H1 (cell line): ENCODE measurements at regions not wholly inside any gene's neighbourhood (a gene's known extent, or its start where the extent isn't known, plus 50 kb on each side); places are given as distances from the start of the nearest gene placed in this dataset.

Source experiments
- CTCF ChIA-PET: fragments of 300-600 bp; sonication (Branson Sonifier 250); formaldehyde crosslinking; loops from one replicate; lab custom pipeline; 2021; ENCODE audit not compliant: partially characterized antibody; lab: Charles Lee
- POLR2A ChIA-PET: fragments of 300-600 bp; sonication (Branson Sonifier 250); formaldehyde crosslinking; loops from one replicate; lab custom pipeline; 2021; ENCODE audit warnings: inconsistent platforms; ENCODE audit not compliant: partially characterized antibody; lab: Charles Lee
- DNase-seq, 2 experiments: peaks; one replicate each; pipeline versions ENCODE4 v3.0.0 to v3.0.0-alpha.2; 2010 to 2022; ENCODE audit warnings: low spot score in 2 of 2, low read depth in 1 of 2, mixed read lengths in 1 of 2
- FAIRE-seq: peaks from 2 replicates; lab custom pipeline; 2011; peaks lifted over from hg19 to GRCh38; lab: Jason Lieb, UNC
- H2AFZ ChIP-seq: 2 replicates; pipeline ENCODE4 v1.8.1; 2012; ENCODE audit warnings: low read length, inconsistent platforms
- H2AK5ac ChIP-seq: 2 replicates; pipeline ENCODE4 v1.6.1; 2013; ENCODE audit warnings: low read depth, low read length
- H2BK120ac ChIP-seq: replicated peaks from 2 replicates; pipeline ENCODE3; 2013; ENCODE audit warnings: low read depth, low read length, inconsistent platforms
- H2BK12ac ChIP-seq: 2 replicates; pipeline ENCODE4 v1.6.1; 2013; ENCODE audit warnings: low read depth, low read length
- H2BK15ac ChIP-seq: 2 replicates; pipeline ENCODE4 v1.6.1; 2013; ENCODE audit warnings: low read length
- H2BK20ac ChIP-seq: 2 replicates; pipeline ENCODE4 v1.6.1; 2013; ENCODE audit warnings: low read length
- H2BK5ac ChIP-seq: 2 replicates; pipeline ENCODE4 v1.6.1; 2013; ENCODE audit warnings: low read depth, low read length
- H3K14ac ChIP-seq: 2 replicates; pipeline ENCODE4 v1.6.1; 2013; ENCODE audit warnings: inconsistent platforms; ENCODE audit not compliant: insufficient read length
- H3K18ac ChIP-seq: 2 replicates; pipeline ENCODE4 v1.6.1; 2013; ENCODE audit warnings: low read length; ENCODE audit errors: extremely low read depth
- H3K23ac ChIP-seq: 2 replicates; pipeline ENCODE4 v1.6.1; 2013; ENCODE audit warnings: inconsistent platforms; ENCODE audit not compliant: insufficient read length
- H3K23me2 ChIP-seq: 2 replicates; pipeline ENCODE4 v1.6.1; 2013; ENCODE audit warnings: low read depth, low read length
- H3K27ac ChIP-seq: 2 replicates; pipeline ENCODE4 v1.6.1; 2011; ENCODE audit warnings: low read depth, low read length, inconsistent platforms
- H3K27me3 ChIP-seq, 4 experiments: replicated peaks in 1 of 4; 1 replicate in 1 of 4; 2 replicates in 3 of 4; pipeline versions ENCODE4 v1.6.1 to v1.8.1; 2011 to 2013; ENCODE audit warnings: low read length in 3 of 4, mild to moderate bottlenecking in 3 of 4, inconsistent platforms in 2 of 4, mixed read lengths in 2 of 4, moderate library complexity in 1 of 4; ENCODE audit not compliant: control insufficient read depth in 3 of 4, insufficient read depth in 3 of 4; ENCODE audit errors: extremely low read depth in 1 of 4
- H3K36me3 ChIP-seq, 4 experiments: 2 replicates each; pipeline versions ENCODE4 v1.6.1 to v1.8.1; 2011 to 2013; ENCODE audit warnings: mild to moderate bottlenecking in 4 of 4, low read length in 3 of 4, moderate library complexity in 2 of 4, control low read depth in 1 of 4, inconsistent platforms in 1 of 4; ENCODE audit not compliant: insufficient read depth in 4 of 4, control insufficient read depth in 2 of 4
- H3K4ac ChIP-seq: replicated peaks from 2 replicates; pipeline ENCODE3; 2013; ENCODE audit warnings: low read length, low read depth, mixed read lengths, inconsistent platforms; ENCODE audit not compliant: insufficient read length
- H3K4me1 ChIP-seq, 4 experiments: replicated peaks in 1 of 4; 1 replicate in 1 of 4; 2 replicates in 3 of 4; pipeline versions ENCODE4 v1.6.1 to v1.8.1; 2011 to 2013; ENCODE audit warnings: low read length in 3 of 4, inconsistent platforms in 2 of 4, mixed read lengths in 1 of 4; ENCODE audit not compliant: insufficient read depth in 4 of 4, control insufficient read depth in 3 of 4
- H3K4me2 ChIP-seq, 2 experiments: 2 replicates each; pipeline versions ENCODE4 v1.6.1 to v1.8.1; 2011 to 2013; ENCODE audit warnings: low read depth in 2 of 2, low read length in 2 of 2, control low read depth in 1 of 2, inconsistent platforms in 1 of 2, mild to moderate bottlenecking in 1 of 2; ENCODE audit not compliant: insufficient read depth in 1 of 2
- H3K4me3 ChIP-seq, 4 experiments: fragments of 200-600, 300-600 bp in 1 of 4; sonication (generic), shearing (Covaris generic), sonication (Bioruptor Twin) in 1 of 4; 2 replicates each; pipeline versions ENCODE4 v1.5.1 to v1.8.1; 2011 to 2016; ENCODE audit warnings: low read length in 4 of 4, low read depth in 3 of 4, control low read depth in 2 of 4, inconsistent platforms in 2 of 4, mild to moderate bottlenecking in 2 of 4, mixed read lengths in 1 of 4, moderate library complexity in 1 of 4; ENCODE audit not compliant: insufficient read depth in 2 of 4; ENCODE audit errors: extremely low read depth in 1 of 4
- H3K56ac ChIP-seq: replicated peaks from 2 replicates; pipeline ENCODE3; 2013; ENCODE audit warnings: low read depth, mild to moderate bottlenecking, mixed read lengths, low read length, inconsistent platforms; ENCODE audit not compliant: insufficient read length
- H3K79me1 ChIP-seq: 2 replicates; pipeline ENCODE4 v1.6.1; 2013; ENCODE audit warnings: low read depth, low read length, control low read depth
- H3K79me2 ChIP-seq, 2 experiments: 2 replicates each; pipeline versions ENCODE4 v1.6.1 to v1.8.1; 2012 to 2013; ENCODE audit warnings: low read length in 2 of 2, mild to moderate bottlenecking in 2 of 2, inconsistent platforms in 1 of 2; ENCODE audit not compliant: insufficient read depth in 2 of 2, control insufficient read depth in 1 of 2
- H3K9ac ChIP-seq, 4 experiments: replicated peaks in 1 of 4; 1 replicate in 1 of 4; 2 replicates in 3 of 4; pipeline versions ENCODE4 v1.6.1 to v1.8.1; 2011 to 2013; ENCODE audit warnings: low read depth in 3 of 4, low read length in 3 of 4, control low read depth in 2 of 4, mild to moderate bottlenecking in 2 of 4, moderate library complexity in 2 of 4, inconsistent platforms in 1 of 4; ENCODE audit errors: extremely low read depth in 1 of 4
- H3K9me3 ChIP-seq, 2 experiments: 2 replicates each; pipeline versions ENCODE4 v1.6.1 to v1.8.1; 2012 to 2013; ENCODE audit warnings: mild to moderate bottlenecking in 2 of 2, moderate library complexity in 2 of 2, control low read depth in 1 of 2, inconsistent platforms in 1 of 2, low read depth in 1 of 2, low read length in 1 of 2, mixed read lengths in 1 of 2; ENCODE audit not compliant: insufficient read depth in 2 of 2
- H4K20me1 ChIP-seq, 2 experiments: replicated peaks in 1 of 2; 2 replicates each; pipeline versions ENCODE3 to v1.8.1; 2011 to 2013; ENCODE audit warnings: inconsistent platforms in 2 of 2, low read length in 2 of 2, mild to moderate bottlenecking in 1 of 2; ENCODE audit not compliant: insufficient read depth in 2 of 2, control insufficient read depth in 1 of 2
- H4K5ac ChIP-seq: 2 replicates; pipeline ENCODE4 v1.6.1; 2013; ENCODE audit warnings: low read length, low read depth, mixed read lengths, inconsistent platforms; ENCODE audit not compliant: insufficient read length
- H4K8ac ChIP-seq: 2 replicates; pipeline ENCODE4 v1.8.0; 2013; ENCODE audit warnings: mild to moderate bottlenecking, moderate library complexity, low read length, inconsistent platforms; ENCODE audit not compliant: insufficient read depth; ENCODE audit errors: extremely low read depth
- H4K91ac ChIP-seq: replicated peaks from 2 replicates; pipeline ENCODE3; 2013; ENCODE audit warnings: low read length, mixed read lengths, inconsistent platforms; ENCODE audit not compliant: insufficient read length
- ATF2 ChIP-seq: IDR thresholded peaks from 2 replicates; pipeline ENCODE4 v1.6.1; 2012; ENCODE audit warnings: low read length, inconsistent platforms
- CBX5 ChIP-seq: fragments of 300-800, 300-1000 bp; sonication (generic); IDR thresholded peaks from 2 replicates; pipeline ENCODE4 v1.7.1; 2016; ENCODE audit warnings: antibody characterized with exemption, low read length, low read depth
- KDM5A ChIP-seq: fragments of 200-600 bp; IDR thresholded peaks from 2 replicates; pipeline ENCODE4 v1.7.1; 2012; ENCODE audit warnings: mild to moderate bottlenecking, low read length, inconsistent platforms, mixed read lengths
- SAP30 ChIP-seq: fragments of 300-600 bp; sonication (generic); IDR thresholded peaks from 2 replicates; pipeline ENCODE4 v1.7.1; 2012; ENCODE audit warnings: low read length, moderate library complexity, mild to moderate bottlenecking, inconsistent platforms; ENCODE audit not compliant: insufficient read depth, insufficient replicate concordance
- WGBS, 2 experiments: shearing (Covaris generic) in 1 of 2; methylation state at CpG; one replicate each; pipeline versions ENCODE4 v1.1.6 to v1.1.7; 2013 to 2015; ENCODE audit warnings: low lambda C conversion rate in 2 of 2, mixed read lengths in 2 of 2, inconsistent platforms in 1 of 2, low coverage in 1 of 2, missing lambda C conversion rate in 1 of 2; ENCODE audit not compliant: insufficient replicate concordance in 2 of 2, insufficient coverage in 1 of 2, insufficient read length in 1 of 2; ENCODE audit errors: extremely low coverage in 1 of 2, missing lambda C conversion rate in 1 of 2; 5-methylcytosine and 5-hydroxymethylcytosine counted together

DNA sequence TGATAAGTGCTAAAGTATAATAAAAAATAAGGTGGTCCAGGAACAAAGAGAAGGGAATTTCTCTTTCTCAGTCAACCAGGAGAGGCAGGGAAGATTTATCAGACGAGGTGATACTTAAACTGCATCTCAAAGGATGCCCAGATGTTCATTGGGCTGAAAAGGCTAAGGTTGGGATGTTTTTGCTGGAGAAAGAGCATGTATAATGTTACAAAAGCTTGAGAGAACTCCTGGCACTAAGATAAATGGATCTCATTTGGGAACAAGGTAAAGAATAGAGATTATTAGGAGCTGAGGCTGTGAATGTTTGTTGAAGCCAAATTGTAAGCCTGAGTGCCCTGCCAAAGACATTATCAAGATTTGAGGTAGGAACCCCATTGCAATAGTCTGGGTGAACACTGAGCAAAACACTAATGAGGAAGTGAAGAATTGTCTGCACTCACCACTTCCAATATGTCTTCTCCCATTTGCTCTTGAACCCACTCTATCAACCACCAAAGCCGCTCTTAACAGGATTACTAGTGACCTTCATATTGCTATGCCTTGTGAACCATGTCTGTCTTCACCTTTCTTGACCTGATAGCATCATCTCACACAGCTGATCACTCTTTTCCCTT, 149.0 kb upstream of the ARID2 start:
- no peak overlapping the region for H2BK5ac ChIP-seq
- H3K79me1 ChIP-seq: no peaks in the 10 kb centered on the region
- H2BK12ac ChIP-seq: no peak overlapping the region
- H3K56ac ChIP-seq: no peak overlapping the region
- no peak overlapping the region for H2BK15ac ChIP-seq
- no peak for DNase-seq
- no peak overlapping the region for H4K5ac ChIP-seq
- peaks cover 0 to 5% of the 10 kb centered on the region in 2 experiments; a peak in 2 of 4 replicates for H3K9me3 ChIP-seq
- TF ChIP-seq CBX5 (no peak), ATF2 (no peak), KDM5A (no peak), SAP30 (no peak)
- H3K79me2 ChIP-seq: no peaks in the 10 kb centered on the region
- ChIA-PET CTCF (no interaction called here), POLR2A (no interaction called here)
- H4K91ac ChIP-seq: no peak overlapping the region
- H3K4ac ChIP-seq: no peak overlapping the region
- no peak overlapping the region for H3K18ac ChIP-seq
- no peak overlapping the region for H3K9ac ChIP-seq
- no peaks in the 10 kb centered on the region for H3K27me3 ChIP-seq
- no peak for FAIRE-seq
- H2AFZ ChIP-seq: no peak overlapping the region
- H3K14ac ChIP-seq: no peak overlapping the region
- no peaks in the 10 kb centered on the region; a peak in 1 of 8 replicates for H3K36me3 ChIP-seq
- H3K23ac ChIP-seq: no peak overlapping the region
- no peak overlapping the region for H3K4me2 ChIP-seq
- no peak overlapping the region for H2BK20ac ChIP-seq
- H3K4me1 ChIP-seq: peaks cover 0 to 6% (median 0%) of the 10 kb centered on the region in 4 experiments; a peak in 1 of 7 replicates
- no peaks in the 10 kb centered on the region for H4K20me1 ChIP-seq
- H3K4me3 ChIP-seq: no peak overlapping the region
- no peak overlapping the region for H3K27ac ChIP-seq
- WGBS, 2 experiments: 74% methylated on average over 2 of the region's 2 CpGs; no CpG with 5 or more reads in 1 of the 2 experiments
- no peak overlapping the region for H2AK5ac ChIP-seq
- no peaks in the 10 kb centered on the region for H3K23me2 ChIP-seq
- no peak overlapping the region for H2BK120ac ChIP-seq
- no peak overlapping the region for H4K8ac ChIP-seq
